ENCODE measurements at regions not wholly inside any gene's neighbourhood (a gene's known extent, or its start where the extent isn't known, plus 50 kb on each side); places are given as distances from the start of the nearest gene placed in this dataset.
"Not testable (repeated sequence)": the region's sequence is repeated elsewhere in the genome, so short reads cannot be mapped to it uniquely, and the experiment has no call there.

DNA sequence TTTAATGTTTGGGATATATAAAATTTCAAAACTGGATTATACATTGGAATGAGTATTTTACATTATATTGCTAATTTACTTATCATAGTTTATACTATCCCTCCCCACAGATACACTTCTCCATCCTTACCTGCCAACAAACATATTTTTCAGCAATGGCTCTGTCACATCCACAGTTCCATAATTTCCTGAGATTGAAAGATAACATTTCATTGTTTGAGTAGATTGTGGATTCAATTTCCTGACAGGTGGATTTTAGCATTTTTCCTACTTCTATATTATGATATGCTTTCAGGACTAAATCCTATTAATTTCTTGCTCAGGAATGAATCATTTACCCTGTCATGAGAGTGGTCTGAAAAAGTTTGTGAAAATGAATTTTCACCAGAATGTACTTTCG lies 115.3 kb upstream of the KLHL4 start:
- Mint-ChIP-seq H3K36me3 (ENCODE audit: low read depth) (no peaks in the 10 kb centered on the region), H3K9me3 (peaks cover 3% of the 10 kb centered on the region), H3K4me3 (no peak overlapping the region), H3K27ac (no peak overlapping the region), H3K27me3 (no peaks in the 10 kb centered on the region), H3K4me1 (no peaks in the 10 kb centered on the region)
- ATAC-seq (ENCODE audit: low read depth) (no peak), DNase-seq (no peak)
- TF ChIP-seq, protein P1, sequence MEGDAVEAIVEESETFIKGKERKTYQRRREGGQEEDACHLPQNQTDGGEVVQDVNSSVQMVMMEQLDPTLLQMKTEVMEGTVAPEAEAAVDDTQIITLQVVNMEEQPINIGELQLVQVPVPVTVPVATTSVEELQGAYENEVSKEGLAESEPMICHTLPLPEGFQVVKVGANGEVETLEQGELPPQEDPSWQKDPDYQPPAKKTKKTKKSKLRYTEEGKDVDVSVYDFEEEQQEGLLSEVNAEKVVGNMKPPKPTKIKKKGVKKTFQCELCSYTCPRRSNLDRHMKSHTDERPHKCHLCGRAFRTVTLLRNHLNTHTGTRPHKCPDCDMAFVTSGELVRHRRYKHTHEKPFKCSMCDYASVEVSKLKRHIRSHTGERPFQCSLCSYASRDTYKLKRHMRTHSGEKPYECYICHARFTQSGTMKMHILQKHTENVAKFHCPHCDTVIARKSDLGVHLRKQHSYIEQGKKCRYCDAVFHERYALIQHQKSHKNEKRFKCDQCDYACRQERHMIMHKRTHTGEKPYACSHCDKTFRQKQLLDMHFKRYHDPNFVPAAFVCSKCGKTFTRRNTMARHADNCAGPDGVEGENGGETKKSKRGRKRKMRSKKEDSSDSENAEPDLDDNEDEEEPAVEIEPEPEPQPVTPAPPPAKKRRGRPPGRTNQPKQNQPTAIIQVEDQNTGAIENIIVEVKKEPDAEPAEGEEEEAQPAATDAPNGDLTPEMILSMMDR (IDR thresholded peaks at IDR 0.05): no peak
- ChIA-PET POLR2A (no interaction called here), CTCF (no interaction called here)
- intact Hi-C loops (cut with micrococcal nuclease): no loop called here

DNA sequence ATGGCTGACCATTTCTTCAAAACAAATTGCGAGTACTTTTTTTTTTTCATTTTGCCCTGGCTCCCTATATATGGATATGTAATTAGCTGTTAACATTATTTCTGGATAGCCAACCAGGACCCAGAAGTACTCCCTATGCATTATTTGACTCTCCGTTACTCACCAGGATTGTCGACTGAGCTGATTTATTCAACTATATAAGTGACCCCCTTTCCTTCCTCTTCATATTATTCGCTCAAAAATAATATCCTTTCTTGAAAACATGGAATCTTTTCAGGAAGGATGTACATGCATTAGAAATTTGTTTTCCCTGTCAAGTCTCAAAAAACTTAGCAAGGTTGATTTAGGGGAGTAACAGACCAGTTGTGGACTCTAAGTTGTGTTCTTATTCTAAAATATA lies 114.1 kb upstream of the KLHL4 start:
- H3K9me3 Mint-ChIP-seq: peaks cover 3% of the 10 kb centered on the region
- ChIA-PET POLR2A (no interaction called here), CTCF (no interaction called here)
- DNase-seq (no peak), ATAC-seq (ENCODE audit: low read depth) (no peak)
- H3K27me3 Mint-ChIP-seq: no peaks in the 10 kb centered on the region
- intact Hi-C loops (cut with micrococcal nuclease): no loop called here
- no peak overlapping the region for H3K27ac Mint-ChIP-seq
- no peaks in the 10 kb centered on the region for H3K36me3 Mint-ChIP-seq (ENCODE audit: low read depth)
- TF ChIP-seq, protein P1 (IDR thresholded peaks at IDR 0.05): no peak
- H3K4me3 Mint-ChIP-seq: no peak overlapping the region
- no peaks in the 10 kb centered on the region for H3K4me1 Mint-ChIP-seq

DNA sequence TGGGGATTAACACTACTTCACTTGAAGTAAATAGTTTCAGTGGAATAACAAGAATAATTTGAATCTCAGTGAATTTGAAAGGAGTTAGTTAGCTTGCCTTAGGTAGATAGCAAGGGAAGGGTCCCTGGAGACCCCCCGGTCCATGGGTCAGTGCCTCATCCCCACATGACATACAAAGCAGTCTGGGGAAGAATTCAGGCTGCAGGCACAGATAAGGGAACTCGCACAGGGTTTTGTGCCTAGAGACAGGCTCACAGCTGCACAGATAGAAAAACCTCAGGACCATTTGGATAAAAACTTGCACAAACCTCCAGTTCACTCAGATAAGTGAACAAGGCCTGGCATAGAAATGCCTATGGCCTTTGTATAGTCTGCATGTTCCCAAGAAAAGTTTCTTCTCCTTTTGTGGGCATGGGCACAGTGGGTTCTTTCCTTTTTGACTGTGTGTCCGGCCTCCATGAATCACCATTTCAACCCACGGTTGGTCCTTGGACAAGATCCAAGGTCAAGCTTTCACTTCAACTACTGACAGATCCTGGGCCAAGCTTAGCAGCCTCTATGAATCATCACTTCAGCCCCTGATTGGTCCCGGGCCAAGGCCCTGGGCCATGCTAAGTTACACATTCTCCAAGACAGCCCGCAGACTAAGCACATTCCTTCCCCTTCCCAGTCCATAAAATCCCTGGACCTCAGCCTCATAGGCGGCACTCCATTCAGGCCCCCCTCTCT lies 108.3 kb upstream of the KLHL4 start:
- Mint-ChIP-seq H3K4me1 (no peaks in the 10 kb centered on the region), H3K36me3 (ENCODE audit: low read depth) (no peaks in the 10 kb centered on the region), H3K27me3 (no peaks in the 10 kb centered on the region), H3K4me3 (no peak overlapping the region), H3K9me3 (peaks cover 2% of the 10 kb centered on the region), H3K27ac (no peak overlapping the region)
- intact Hi-C loops (cut with micrococcal nuclease): no loop called here
- ChIA-PET CTCF (no interaction called here), POLR2A (no interaction called here)
- TF ChIP-seq, protein P1 (IDR thresholded peaks at IDR 0.05): no peak
- no peak for ATAC-seq (ENCODE audit: low read depth)
- DNase-seq: no peak

DNA sequence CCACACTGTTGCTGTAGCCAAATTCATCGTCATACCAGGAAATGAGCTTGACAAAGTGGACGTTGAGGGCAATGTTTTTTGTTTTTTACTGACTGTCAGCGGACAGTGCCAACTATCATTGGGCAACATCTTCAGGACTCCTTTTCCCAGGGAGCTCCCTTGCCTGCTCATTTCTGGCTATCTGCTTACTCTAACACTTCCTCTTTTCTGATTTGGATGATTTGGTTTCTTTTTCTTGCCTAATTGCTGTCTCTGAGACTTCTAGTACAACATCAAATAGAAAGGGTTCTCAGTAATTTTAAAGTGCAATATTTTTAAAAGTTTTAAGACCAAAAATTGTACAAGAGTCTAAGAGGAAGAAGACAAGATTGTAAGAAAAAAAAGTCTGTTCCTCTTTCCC lies 92.0 kb upstream of the KLHL4 start:
- ATAC-seq (ENCODE audit: low read depth) (no peak), DNase-seq (no peak)
- no peak overlapping the region for H3K27ac Mint-ChIP-seq
- H3K9me3 Mint-ChIP-seq: no peaks in the 10 kb centered on the region
- H3K36me3 Mint-ChIP-seq (ENCODE audit: low read depth): no peaks in the 10 kb centered on the region
- H3K4me1 Mint-ChIP-seq: no peaks in the 10 kb centered on the region
- POLR2A ChIA-PET: no interaction called here
- CTCF ChIA-PET: no interaction called here
- TF ChIP-seq, protein P1 (IDR thresholded peaks at IDR 0.05): no peak
- H3K4me3 Mint-ChIP-seq: no peak overlapping the region
- H3K27me3 Mint-ChIP-seq: no peaks in the 10 kb centered on the region
- intact Hi-C loops (cut with micrococcal nuclease): no loop called here

DNA sequence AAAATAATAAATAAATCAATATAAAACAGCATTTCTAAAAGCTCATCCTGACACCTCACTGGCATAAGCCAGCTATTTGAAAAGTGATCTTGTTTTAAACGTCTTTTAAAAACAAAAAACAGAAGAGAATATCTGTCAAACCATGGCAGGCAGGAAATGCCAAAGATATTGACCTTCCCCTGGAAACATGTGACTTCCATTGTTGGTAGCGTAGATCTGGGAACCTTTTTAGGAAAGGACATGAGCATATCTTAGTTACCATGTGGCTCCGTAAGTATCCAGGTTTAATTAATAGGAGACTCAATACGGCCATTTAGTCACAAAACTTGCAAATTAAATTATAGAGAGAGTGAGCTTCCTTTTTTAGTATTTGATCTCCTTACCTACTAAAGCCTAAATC lies 83.0 kb upstream of the KLHL4 start:
- intact Hi-C loops (cut with micrococcal nuclease): no loop called here
- Mint-ChIP-seq H3K9me3 (no peaks in the 10 kb centered on the region), H3K27me3 (no peaks in the 10 kb centered on the region), H3K27ac (no peak overlapping the region), H3K4me1 (no peaks in the 10 kb centered on the region), H3K36me3 (ENCODE audit: low read depth) (no peaks in the 10 kb centered on the region), H3K4me3 (no peak overlapping the region)
- no peak for ATAC-seq (ENCODE audit: low read depth)
- no peak for DNase-seq
- CTCF ChIA-PET: no interaction called here
- POLR2A ChIA-PET: no interaction called here
- TF ChIP-seq, protein P1 (IDR thresholded peaks at IDR 0.05): no peak

DNA sequence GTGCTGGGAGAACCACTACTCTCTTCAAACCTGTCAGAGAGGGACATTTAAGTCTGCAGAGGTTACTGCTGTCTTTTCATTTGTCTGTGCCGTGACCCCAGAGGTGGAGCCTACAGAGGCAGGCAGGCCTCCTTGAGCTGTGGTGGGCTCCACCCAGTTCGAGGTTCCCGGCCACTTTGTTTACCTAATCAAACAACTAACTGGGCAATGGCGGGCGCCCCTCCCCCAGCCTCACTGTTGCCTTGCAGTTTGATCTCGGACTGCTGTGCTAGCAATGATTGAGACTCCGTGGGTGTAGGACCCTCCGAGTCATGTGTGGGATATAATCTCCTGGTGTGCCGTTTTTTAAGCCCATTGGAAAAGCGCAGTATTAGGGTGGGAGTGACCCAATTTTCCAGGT lies 69.0 kb upstream of the KLHL4 start:
- ATAC-seq (ENCODE audit: low read depth); H3K9me3 Mint-ChIP-seq; H3K27me3 Mint-ChIP-seq; H3K36me3 Mint-ChIP-seq (ENCODE audit: low read depth); H3K27ac Mint-ChIP-seq; POLR2A ChIA-PET; intact Hi-C loops (cut with micrococcal nuclease); H3K4me3 Mint-ChIP-seq; DNase-seq; CTCF ChIA-PET; H3K4me1 Mint-ChIP-seq: not testable (repeated sequence)

DNA sequence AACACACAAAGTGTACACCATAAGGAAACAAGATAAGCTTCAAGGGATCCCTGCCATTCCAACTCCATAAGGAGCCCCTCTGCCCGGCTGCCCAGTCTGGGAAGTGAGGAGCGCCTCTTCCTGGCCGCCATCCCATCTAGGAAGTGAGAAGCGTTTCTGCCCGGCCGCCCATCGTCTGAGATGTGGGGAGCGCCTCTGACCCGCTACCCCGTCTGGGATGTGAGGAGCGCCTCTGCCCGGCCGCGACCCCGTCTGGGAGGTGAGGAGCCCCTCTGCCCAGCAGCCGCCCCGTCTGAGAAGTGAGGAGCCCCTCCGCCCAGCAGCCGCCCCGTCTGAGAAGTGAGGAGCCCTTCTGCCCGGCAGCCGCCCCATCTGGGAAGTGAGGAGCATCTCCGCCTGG lies 51.8 kb upstream of the KLHL4 start:
- intact Hi-C loops (cut with micrococcal nuclease); H3K9me3 Mint-ChIP-seq: not testable (repeated sequence)

More for the DNA sequence above, 51.8 kb upstream of the KLHL4 start:
- H3K27ac Mint-ChIP-seq; CTCF ChIA-PET; POLR2A ChIA-PET; H3K4me1 Mint-ChIP-seq; H3K27me3 Mint-ChIP-seq; DNase-seq; ATAC-seq (ENCODE audit: low read depth); H3K4me3 Mint-ChIP-seq; H3K36me3 Mint-ChIP-seq (ENCODE audit: low read depth): not testable (repeated sequence)

Measured in activated B cell treated with CpG ODN at 0.5 μM for 24 hours (primary cell).